ENCODE measurements at regions not wholly inside any gene's neighbourhood (a gene's known extent, or its start where the extent isn't known, plus 50 kb on each side); places are given as distances from the start of the nearest gene placed in this dataset.
"Not testable (repeated sequence)": the region's sequence is repeated elsewhere in the genome, so short reads cannot be mapped to it uniquely, and the experiment has no call there.

DNA sequence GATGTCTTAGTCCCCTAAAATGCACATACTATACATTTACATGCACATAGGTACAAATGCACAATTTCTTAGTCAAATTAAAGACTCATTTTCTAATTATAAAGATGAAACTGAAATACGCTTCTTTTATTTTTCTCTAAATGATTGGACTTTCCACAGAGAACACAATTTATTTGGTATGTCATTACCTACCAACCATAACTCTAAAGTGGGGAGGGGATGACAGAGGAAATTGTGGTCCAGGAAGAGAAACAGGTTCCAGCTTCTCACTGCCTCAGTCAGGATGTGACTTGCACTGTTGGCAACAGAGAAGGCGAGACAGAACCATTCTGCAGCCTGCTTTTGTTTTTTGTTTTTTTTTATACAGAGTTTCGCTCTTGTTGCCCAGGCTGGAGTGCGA is 1189.2 kb downstream of the PLA2G4A start:
- DNase-seq (ENCODE audit: low spot score) (no peak), ATAC-seq (ENCODE audit: low FRiP score) (no peak)
- TF ChIP-seq, protein P1, sequence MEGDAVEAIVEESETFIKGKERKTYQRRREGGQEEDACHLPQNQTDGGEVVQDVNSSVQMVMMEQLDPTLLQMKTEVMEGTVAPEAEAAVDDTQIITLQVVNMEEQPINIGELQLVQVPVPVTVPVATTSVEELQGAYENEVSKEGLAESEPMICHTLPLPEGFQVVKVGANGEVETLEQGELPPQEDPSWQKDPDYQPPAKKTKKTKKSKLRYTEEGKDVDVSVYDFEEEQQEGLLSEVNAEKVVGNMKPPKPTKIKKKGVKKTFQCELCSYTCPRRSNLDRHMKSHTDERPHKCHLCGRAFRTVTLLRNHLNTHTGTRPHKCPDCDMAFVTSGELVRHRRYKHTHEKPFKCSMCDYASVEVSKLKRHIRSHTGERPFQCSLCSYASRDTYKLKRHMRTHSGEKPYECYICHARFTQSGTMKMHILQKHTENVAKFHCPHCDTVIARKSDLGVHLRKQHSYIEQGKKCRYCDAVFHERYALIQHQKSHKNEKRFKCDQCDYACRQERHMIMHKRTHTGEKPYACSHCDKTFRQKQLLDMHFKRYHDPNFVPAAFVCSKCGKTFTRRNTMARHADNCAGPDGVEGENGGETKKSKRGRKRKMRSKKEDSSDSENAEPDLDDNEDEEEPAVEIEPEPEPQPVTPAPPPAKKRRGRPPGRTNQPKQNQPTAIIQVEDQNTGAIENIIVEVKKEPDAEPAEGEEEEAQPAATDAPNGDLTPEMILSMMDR (IDR thresholded peaks at IDR 0.05) = no peak

DNA sequence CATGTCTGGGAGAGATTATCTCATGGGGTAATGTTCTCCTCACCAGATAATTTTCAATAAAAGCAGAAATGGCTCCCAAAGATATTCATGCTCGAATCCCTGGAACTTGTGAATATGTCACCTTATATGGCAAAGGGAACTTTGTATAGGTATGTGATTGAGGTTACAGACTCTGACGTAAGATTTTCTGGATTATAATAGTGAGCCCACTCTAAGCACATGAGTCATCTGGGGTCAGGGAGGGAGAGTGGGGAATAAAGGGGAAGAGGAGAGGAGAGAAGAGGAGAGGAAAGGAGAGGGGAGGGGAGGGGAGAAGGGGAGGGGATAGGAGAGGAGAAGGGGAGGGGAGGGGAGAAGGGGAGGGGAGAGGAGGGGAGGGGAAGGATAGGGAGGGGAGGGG is 1193.9 kb downstream of the PLA2G4A start:
- no peak for DNase-seq (ENCODE audit: low spot score)
- ATAC-seq (ENCODE audit: low FRiP score) = no peak
- TF ChIP-seq, protein P1 (IDR thresholded peaks at IDR 0.05) = no peak

DNA sequence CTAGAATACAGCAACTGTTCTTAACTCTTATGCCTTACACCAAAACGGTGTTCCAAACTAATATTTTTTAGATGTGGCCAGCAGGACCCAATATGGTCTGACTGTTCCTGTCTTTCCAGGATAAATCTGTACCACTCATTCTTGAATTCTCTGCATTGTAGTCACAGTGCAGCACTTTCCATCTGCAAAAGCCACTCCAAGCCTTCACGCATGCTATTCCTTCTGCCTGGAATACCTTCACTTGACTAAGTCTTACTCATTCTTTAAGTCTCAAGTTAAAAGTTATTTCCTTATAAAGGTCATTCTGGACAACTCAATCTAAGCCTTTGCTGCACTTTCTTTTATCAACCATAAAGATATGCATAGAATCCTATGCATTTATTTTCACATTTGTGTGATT is 1194.5 kb downstream of the PLA2G4A start:
- TF ChIP-seq, protein P1 (IDR thresholded peaks at IDR 0.05) = no peak
- no peak for ATAC-seq (ENCODE audit: low FRiP score)
- DNase-seq (ENCODE audit: low spot score) = no peak

DNA sequence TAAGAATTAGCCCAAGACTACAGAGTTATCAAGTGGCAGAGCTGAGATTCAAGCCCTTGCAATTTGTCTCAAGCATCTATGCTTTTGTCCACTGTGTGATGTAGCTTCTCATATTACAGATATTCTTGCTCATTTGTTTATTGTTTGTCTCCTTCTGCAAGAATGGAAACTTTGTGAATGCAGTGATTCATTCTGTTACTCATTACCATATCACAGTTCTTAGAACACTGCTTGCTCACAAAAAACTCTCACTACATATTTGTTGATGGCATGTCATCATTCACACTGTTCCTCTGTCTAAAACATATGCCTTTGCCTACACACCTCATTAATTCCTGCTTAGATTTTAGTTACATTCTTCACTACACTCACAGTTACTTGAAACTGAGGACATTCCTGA is 1198.9 kb downstream of the PLA2G4A start:
- peak; percentile 85 for ATAC-seq (ENCODE audit: low FRiP score)
- TF ChIP-seq, protein P1 (IDR thresholded peaks at IDR 0.05) = no peak
- no peak for DNase-seq (ENCODE audit: low spot score)

DNA sequence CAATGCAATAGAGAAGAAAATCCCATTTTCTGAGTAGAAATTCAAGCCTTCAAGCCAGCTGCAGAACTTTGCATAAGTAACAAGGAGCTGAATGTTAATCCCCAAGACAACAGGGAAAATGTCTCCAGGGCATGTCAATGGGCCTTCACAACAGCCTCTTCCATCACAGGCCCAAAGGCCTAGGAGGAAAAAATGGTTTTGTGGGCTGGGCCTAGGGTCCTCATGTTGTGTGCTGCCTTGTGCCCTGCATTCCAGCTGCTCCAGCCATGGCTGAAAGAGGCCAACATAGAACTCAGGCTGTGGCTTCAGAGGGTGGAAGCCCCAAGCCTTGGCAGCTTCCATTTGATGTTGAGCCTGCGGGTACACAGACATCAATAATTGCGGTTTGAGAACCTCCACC is 1208.8 kb downstream of the PLA2G4A start:
- ATAC-seq (ENCODE audit: low FRiP score); DNase-seq (ENCODE audit: low spot score): not testable (repeated sequence)

DNA sequence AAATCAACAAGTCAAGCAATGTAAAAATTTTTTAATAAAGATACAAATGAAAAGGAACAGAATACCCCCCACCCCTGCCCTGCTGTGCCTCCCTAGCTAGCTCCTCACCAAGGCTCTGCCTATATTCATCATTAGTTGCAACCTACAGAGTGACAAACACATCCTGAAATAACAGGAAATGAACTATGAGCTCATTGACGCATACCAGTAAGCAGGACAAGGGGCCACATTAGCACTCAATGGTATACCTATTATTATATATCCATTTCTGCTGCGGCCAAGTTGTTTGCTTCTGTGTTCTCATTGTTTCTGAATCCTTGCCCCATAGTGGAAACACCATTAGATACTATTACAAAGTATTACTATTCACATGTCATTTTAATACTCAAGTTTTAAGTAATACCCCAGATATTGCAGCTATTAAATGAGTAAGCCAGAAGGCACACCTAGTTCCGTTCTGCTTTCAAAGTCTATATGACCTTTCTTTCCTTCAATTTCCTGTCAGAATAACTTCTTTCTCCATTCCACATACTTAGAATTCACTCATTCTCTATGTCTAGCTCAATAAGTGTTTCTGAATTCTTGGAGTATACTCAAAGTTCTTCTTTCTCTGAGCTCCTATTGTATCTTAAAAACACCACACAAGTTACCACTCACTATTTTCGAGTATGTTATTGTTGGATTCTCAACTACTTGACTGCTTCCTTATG is 1214.9 kb downstream of the PLA2G4A start:
- TF ChIP-seq, protein P1 (IDR thresholded peaks at IDR 0.05) = no peak

DNA sequence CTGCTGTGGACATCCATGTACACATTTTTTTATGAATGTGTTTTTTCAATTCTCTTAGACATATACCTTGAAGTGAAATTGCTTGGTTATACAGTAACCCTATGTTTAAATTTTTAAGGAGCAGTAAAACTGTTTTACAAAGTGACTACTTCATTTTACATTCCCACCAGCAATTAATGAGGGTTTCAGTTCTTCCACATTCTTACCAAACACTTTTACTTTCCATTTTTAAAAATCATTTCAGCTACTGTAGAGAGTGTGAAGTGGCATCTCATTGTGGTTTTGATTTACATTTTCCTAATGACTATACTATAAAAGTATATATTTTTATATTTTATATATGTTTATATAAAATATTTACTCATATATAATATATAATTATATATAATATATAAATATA is 1221.5 kb downstream of the PLA2G4A start:
- TF ChIP-seq, protein P1 (IDR thresholded peaks at IDR 0.05) = no peak
- DNase-seq (ENCODE audit: low spot score) = no peak
- no peak for ATAC-seq (ENCODE audit: low FRiP score)

More for the DNA sequence above, 1214.9 kb downstream of the PLA2G4A start:
- no peak for DNase-seq (ENCODE audit: low spot score)
- ATAC-seq (ENCODE audit: low FRiP score) = no peak

Data from omental fat pad (tissue), 3 donors.